Naive thymus-derived CD4-positive, alpha-beta T cell (primary cell): ENCODE measurements at regions not wholly inside any gene's neighbourhood (a gene's known extent, or its start where the extent isn't known, plus 50 kb on each side); places are given as distances from the start of the nearest gene placed in this dataset.

Experiments used
- ATAC-seq: fragments of 150-1000 bp; cut with Tn5 transposase; 2 replicates; pipeline ENCODE4 v1.10.0; 2021; ENCODE audit warnings: mild to moderate bottlenecking, moderate library complexity
- CTCF ChIA-PET: fragments of 350-600 bp; sonication (Branson Sonifier 250); formaldehyde crosslinking; loops from one replicate; lab custom pipeline; 2021; ENCODE audit warnings: antibody characterized with exemption; lab: Charles Lee
- POLR2A ChIA-PET: fragments of 350-600 bp; sonication (Branson Sonifier 250); formaldehyde crosslinking; loops from one replicate; lab custom pipeline; 2021; ENCODE audit warnings: antibody characterized with exemption, inconsistent platforms; lab: Charles Lee
- DNase-seq, 9 donors: peaks; one replicate each; pipeline versions ENCODE4 v3.0.0 to v3.0.0-alpha.2; 2020 to 2022; ENCODE audit warnings: mixed read lengths in 1 of 9
- H3K27ac ChIP-seq: one replicate; pipeline ENCODE4 v1.7.0; 2013; ENCODE audit warnings: mild to moderate bottlenecking, low read depth, low read length, moderate library complexity
- H3K27me3 ChIP-seq, 2 donors: one replicate each; pipeline ENCODE4 v1.7.0; 2013; ENCODE audit warnings: low read length in 2 of 2, mild to moderate bottlenecking in 2 of 2, moderate library complexity in 2 of 2; ENCODE audit not compliant: control insufficient read depth in 2 of 2, insufficient read depth in 2 of 2
- H3K36me3 ChIP-seq, 3 experiments: 1 replicate in 2 of 3; 2 replicates in 1 of 3; pipeline ENCODE4 v1.7.0; 2013; ENCODE audit warnings: low read length in 3 of 3, mild to moderate bottlenecking in 3 of 3, moderate library complexity in 1 of 3; ENCODE audit not compliant: insufficient read depth in 3 of 3, control insufficient read depth in 2 of 3
- H3K4me1 ChIP-seq, 2 donors: one replicate each; pipeline ENCODE4 v1.7.0; 2013; ENCODE audit warnings: low read length in 2 of 2, mild to moderate bottlenecking in 2 of 2, moderate library complexity in 1 of 2; ENCODE audit not compliant: control insufficient read depth in 2 of 2, insufficient read depth in 2 of 2
- H3K4me3 ChIP-seq: 2 replicates; pipeline ENCODE4 v1.7.0; 2013; ENCODE audit warnings: mild to moderate bottlenecking, low read length
- H3K9me3 ChIP-seq, 3 experiments: 1 replicate in 2 of 3; 2 replicates in 1 of 3; pipeline ENCODE4 v1.7.0; 2013; ENCODE audit warnings: low read length in 3 of 3; ENCODE audit not compliant: control insufficient read depth in 2 of 3
- H3K27ac Mint-ChIP-seq, 9 donors: one replicate each; pipeline ENCODE4 v1.8.0; 2020 to 2022; ENCODE audit warnings: mixed read lengths in 9 of 9, mild to moderate bottlenecking in 8 of 9, moderate library complexity in 5 of 9, inconsistent platforms in 2 of 9
- H3K27me3 Mint-ChIP-seq, 5 donors: one replicate each; pipeline ENCODE4 v1.8.0; 2021 to 2022; ENCODE audit warnings: mixed read lengths in 5 of 5, mild to moderate bottlenecking in 1 of 5
- H3K36me3 Mint-ChIP-seq, 5 donors: one replicate each; pipeline ENCODE4 v1.8.0; 2020 to 2022; ENCODE audit warnings: mixed read lengths in 5 of 5, mild to moderate bottlenecking in 3 of 5, inconsistent platforms in 1 of 5
- H3K4me1 Mint-ChIP-seq, 7 donors: one replicate each; pipeline ENCODE4 v1.8.0; 2020 to 2022; ENCODE audit warnings: mixed read lengths in 7 of 7, mild to moderate bottlenecking in 3 of 7, inconsistent platforms in 1 of 7
- H3K4me3 Mint-ChIP-seq, 10 donors: one replicate each; pipeline ENCODE4 v1.8.0; 2020 to 2022; ENCODE audit warnings: mild to moderate bottlenecking in 10 of 10, mixed read lengths in 10 of 10, moderate library complexity in 6 of 10, inconsistent platforms in 2 of 10
- H3K9me3 Mint-ChIP-seq, 11 donors: one replicate each; pipeline ENCODE4 v1.8.0; 2020 to 2022; ENCODE audit warnings: mixed read lengths in 11 of 11, mild to moderate bottlenecking in 4 of 11, inconsistent platforms in 1 of 11, moderate library complexity in 1 of 11
- intact Hi-C, 2 donors: fragments of 100-400 bp; cut with micrococcal nuclease; formaldehyde crosslinking; loops; one replicate each; pipeline ENCODE4 v1.15.1; 2023

DNA sequence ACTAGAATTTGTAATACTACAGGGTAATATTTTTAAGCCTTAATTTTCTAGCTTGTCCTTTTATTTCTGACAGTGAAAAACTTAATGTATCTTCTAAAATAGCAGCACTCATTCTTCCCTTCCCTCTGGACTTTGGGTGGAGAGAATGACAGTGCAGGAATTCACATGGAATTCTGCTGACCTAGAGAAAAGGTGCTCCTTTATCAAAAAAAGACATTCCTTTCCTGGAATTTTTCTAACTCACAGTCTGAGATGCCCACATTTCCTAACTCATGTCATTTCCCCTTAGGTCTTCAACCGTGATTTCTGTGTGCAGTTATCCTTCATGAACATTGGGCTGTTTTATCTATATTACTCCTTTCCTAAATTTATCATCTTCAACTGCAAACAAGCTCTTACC is 137.8 kb upstream of the PDGFD start:
- H3K4me1 ChIP-seq: no peaks in the 10 kb centered on the region
- POLR2A ChIA-PET: no interaction called here
- Mint-ChIP-seq H3K4me3 (no peak overlapping the region), H3K36me3 (no peaks in the 10 kb centered on the region), H3K4me1 (no peaks in the 10 kb centered on the region), H3K27me3 (peaks cover 0 to 8% (median 0%) of the 10 kb centered on the region in 5 donors), H3K9me3 (no peaks in the 10 kb centered on the region), H3K27ac (no peak overlapping the region)
- no peaks in the 10 kb centered on the region for H3K27me3 ChIP-seq
- CTCF ChIA-PET: no interaction called here
- intact Hi-C loops: no loop called here
- DNase-seq (no peak), ATAC-seq (no peak)
- H3K36me3 ChIP-seq: no peaks in the 10 kb centered on the region
- no peak overlapping the region for H3K4me3 ChIP-seq
- H3K27ac ChIP-seq: no peak overlapping the region
- H3K9me3 ChIP-seq: no peaks in the 10 kb centered on the region

DNA sequence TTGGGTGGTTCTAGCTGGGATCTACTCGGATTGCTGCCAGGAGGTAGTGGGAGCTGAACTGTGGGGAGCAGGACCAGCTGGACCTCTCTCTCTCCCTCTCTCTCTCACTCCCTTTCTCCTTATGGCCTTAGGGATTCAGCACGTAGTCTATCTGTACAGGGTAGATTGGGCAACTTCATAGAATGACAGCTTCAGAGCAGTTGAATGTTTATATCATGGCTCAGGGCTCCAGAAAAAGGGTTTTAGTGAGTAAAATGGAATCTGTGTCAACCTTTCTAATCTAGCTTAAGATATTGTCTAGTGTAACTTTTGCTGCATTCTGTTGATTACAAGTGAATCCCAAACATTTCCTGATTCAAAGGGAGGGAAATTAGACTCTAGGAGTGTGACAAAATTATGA is 127.7 kb upstream of the PDGFD start:
- Histone ChIP-seq H3K4me1 (no peaks in the 10 kb centered on the region), H3K36me3 (no peaks in the 10 kb centered on the region), H3K27me3 (no peaks in the 10 kb centered on the region), H3K4me3 (no peak overlapping the region), H3K9me3 (no peaks in the 10 kb centered on the region), H3K27ac (no peak overlapping the region)
- DNase-seq: no peak
- ChIA-PET CTCF (no interaction called here), POLR2A (no interaction called here)
- intact Hi-C loops: no loop called here
- no peaks in the 10 kb centered on the region for H3K4me1 Mint-ChIP-seq
- H3K4me3 Mint-ChIP-seq: no peak overlapping the region
- no peaks in the 10 kb centered on the region for H3K36me3 Mint-ChIP-seq
- peaks cover 0 to 3% (median 0%) of the 10 kb centered on the region in 11 donors for H3K9me3 Mint-ChIP-seq
- no peak for ATAC-seq
- no peak overlapping the region for H3K27ac Mint-ChIP-seq
- H3K27me3 Mint-ChIP-seq: peaks cover 0 to 7% (median 0%) of the 10 kb centered on the region in 5 donors

DNA sequence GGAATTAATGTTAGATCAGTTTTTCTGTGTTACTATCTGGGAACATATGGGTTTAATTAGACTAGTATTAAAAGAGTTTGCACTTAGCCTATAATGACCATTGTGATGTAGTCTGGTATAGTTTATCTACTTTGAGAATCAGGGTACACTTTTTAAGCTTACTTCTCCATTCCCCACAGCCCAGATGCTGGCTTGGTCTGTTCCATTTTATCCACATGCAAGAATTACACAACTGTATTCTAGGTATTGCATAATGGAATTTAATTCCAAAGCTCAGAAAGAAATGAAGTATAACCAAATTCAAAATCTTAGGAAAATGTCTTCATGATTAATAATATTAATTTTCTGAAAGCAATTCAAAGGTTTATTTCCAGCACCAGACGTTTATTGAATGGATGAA is 122.2 kb upstream of the PDGFD start:
- POLR2A ChIA-PET: no interaction called here
- Histone ChIP-seq H3K4me3 (no peak overlapping the region), H3K27me3 (no peaks in the 10 kb centered on the region), H3K9me3 (no peaks in the 10 kb centered on the region), H3K4me1 (no peaks in the 10 kb centered on the region), H3K36me3 (no peaks in the 10 kb centered on the region), H3K27ac (no peak overlapping the region)
- no peak for DNase-seq
- CTCF ChIA-PET: interaction anchor here (0.8 kb wide), 1 partner anchor 28 kb away, joined by 3 read pairs; no protein-coding TSS in a partner anchor
- Mint-ChIP-seq H3K9me3 (peaks cover 0 to 4% (median 0%) of the 10 kb centered on the region in 11 donors), H3K4me1 (no peaks in the 10 kb centered on the region), H3K27ac (no peak overlapping the region), H3K36me3 (no peaks in the 10 kb centered on the region), H3K4me3 (no peak overlapping the region), H3K27me3 (peaks cover 0 to 11% (median 4%) of the 10 kb centered on the region in 5 donors)
- ATAC-seq: no peak
- intact Hi-C loops: no loop called here

DNA sequence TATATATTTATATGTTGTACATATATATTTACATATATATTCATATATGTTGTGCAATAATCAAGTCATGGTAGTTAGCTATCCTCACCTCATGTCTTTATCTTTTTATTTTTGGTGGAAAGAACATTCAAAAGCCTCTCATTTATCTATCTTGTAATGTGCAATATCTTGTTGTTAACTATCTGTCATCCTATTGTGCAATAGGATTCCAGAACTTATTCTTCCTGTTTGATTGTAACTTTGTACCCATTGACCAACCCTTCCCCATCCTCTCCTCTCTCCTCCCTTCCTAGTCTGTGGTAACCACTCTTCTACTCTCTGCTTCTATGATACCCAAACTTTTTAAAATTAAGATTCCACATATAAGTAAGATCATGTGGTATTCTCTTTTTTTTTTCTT is 115.6 kb upstream of the PDGFD start:
- Mint-ChIP-seq H3K4me3 (no peak overlapping the region), H3K27ac (no peak overlapping the region), H3K4me1 (no peaks in the 10 kb centered on the region), H3K27me3 (no peaks in the 10 kb centered on the region), H3K36me3 (no peaks in the 10 kb centered on the region), H3K9me3 (peaks cover 0 to 7% (median 0%) of the 10 kb centered on the region in 11 donors)
- ATAC-seq (no peak), DNase-seq (no peak)
- no peak overlapping the region for H3K27ac ChIP-seq
- H3K9me3 ChIP-seq: no peaks in the 10 kb centered on the region
- H3K4me3 ChIP-seq: no peak overlapping the region
- H3K4me1 ChIP-seq: no peaks in the 10 kb centered on the region
- intact Hi-C loops: no loop called here
- no peaks in the 10 kb centered on the region for H3K36me3 ChIP-seq
- ChIA-PET POLR2A (no interaction called here), CTCF (no interaction called here)
- H3K27me3 ChIP-seq: no peaks in the 10 kb centered on the region

DNA sequence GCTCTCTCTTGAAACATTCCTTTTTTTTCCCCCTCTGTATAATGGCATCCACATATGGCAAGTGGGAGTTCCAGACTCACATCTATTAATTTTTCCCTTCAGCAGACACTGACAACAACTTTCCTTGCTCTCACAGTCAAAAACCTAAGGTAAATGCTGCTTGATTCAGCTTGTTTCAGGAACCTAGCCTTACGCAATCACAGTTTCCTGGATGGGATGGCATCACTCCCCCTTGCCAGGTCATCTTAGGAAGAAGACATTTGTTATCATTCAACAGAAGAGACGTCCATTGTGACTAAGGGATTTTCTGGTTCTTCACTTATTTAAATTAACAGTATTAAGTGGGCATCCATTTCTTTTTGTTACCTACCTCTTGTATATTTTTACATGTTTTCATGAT is 112.0 kb upstream of the PDGFD start:
- no peak overlapping the region for H3K27ac Mint-ChIP-seq
- no peaks in the 10 kb centered on the region for H3K36me3 ChIP-seq
- intact Hi-C loops: no loop called here

DNA sequence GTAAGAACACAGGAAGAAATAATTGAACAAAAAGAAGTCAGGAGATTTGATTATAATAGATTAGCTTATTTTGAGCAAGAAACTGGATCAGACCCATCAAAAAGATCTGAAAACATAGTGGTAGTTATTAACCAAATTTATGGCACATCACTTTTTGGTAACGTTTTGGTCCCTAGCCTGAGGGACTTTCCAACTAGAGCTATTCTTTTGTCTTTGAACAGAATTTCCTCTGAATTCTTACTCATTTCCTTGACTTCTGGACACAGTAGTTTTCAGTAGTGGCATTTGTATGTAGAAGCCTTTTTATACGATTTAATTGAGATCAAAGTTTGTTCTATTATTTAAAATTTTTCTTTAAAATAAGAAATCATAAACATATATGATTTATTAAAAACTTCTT is 96.5 kb upstream of the PDGFD start:
- peaks cover 0 to 5% (median 0%) of the 10 kb centered on the region in 11 donors for H3K9me3 Mint-ChIP-seq
- H3K4me1 ChIP-seq: no peaks in the 10 kb centered on the region
- no peak overlapping the region for H3K27ac ChIP-seq
- H3K27me3 Mint-ChIP-seq: peaks cover 0 to 4% (median 0%) of the 10 kb centered on the region in 5 donors
- no peak overlapping the region for H3K4me3 ChIP-seq
- no peaks in the 10 kb centered on the region for H3K36me3 ChIP-seq
- H3K36me3 Mint-ChIP-seq: no peaks in the 10 kb centered on the region
- intact Hi-C loops: no loop called here
- ATAC-seq (no peak), DNase-seq (no peak)
- H3K4me1 Mint-ChIP-seq: no peaks in the 10 kb centered on the region
- ChIA-PET POLR2A (no interaction called here), CTCF (no interaction called here)
- no peaks in the 10 kb centered on the region for H3K27me3 ChIP-seq
- no peak overlapping the region for H3K27ac Mint-ChIP-seq
- H3K9me3 ChIP-seq: no peaks in the 10 kb centered on the region
- H3K4me3 Mint-ChIP-seq: no peak overlapping the region

More for the DNA sequence above, 112.0 kb upstream of the PDGFD start:
- no peaks in the 10 kb centered on the region for H3K36me3 Mint-ChIP-seq
- no peak overlapping the region for H3K4me3 ChIP-seq
- ATAC-seq (no peak), DNase-seq (no peak)
- no peaks in the 10 kb centered on the region for H3K4me1 Mint-ChIP-seq
- H3K9me3 Mint-ChIP-seq: peaks cover 0 to 7% (median 0%) of the 10 kb centered on the region in 11 donors
- ChIA-PET CTCF (no interaction called here), POLR2A (no interaction called here)
- no peaks in the 10 kb centered on the region for H3K27me3 Mint-ChIP-seq
- no peaks in the 10 kb centered on the region for H3K4me1 ChIP-seq
- H3K9me3 ChIP-seq: no peaks in the 10 kb centered on the region
- no peak overlapping the region for H3K27ac ChIP-seq
- H3K27me3 ChIP-seq: no peaks in the 10 kb centered on the region
- no peak overlapping the region for H3K4me3 Mint-ChIP-seq

DNA sequence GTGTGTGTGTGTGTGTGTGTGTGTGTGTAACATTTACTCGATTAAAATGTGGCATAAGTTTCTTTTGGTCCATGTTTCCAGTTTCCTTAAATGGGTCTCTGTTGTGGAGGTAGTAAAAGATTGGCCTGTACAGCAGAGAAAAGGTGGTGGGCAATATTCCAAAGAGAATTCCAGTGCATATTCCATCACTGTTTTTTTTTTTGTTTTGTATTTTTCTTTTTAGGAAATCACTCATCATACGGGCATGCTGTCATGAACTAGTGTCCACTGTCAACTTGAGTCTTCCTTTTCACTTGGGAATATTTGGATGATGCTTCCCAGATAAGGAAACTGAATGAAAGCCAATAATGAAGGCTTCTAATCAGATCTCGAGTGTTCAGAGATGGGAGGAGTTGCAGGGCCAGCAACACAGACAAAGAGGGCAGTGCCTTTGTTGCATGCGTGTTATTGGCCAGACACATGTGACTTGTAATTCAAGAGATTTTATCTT is 95.2 kb upstream of the PDGFD start:
- no peak for ATAC-seq
- H3K9me3 Mint-ChIP-seq: peaks cover 0 to 4% (median 0%) of the 10 kb centered on the region in 11 donors

More for the DNA sequence above, 95.2 kb upstream of the PDGFD start:
- no peaks in the 10 kb centered on the region for H3K36me3 Mint-ChIP-seq
- H3K4me3 ChIP-seq: no peak overlapping the region
- H3K27me3 ChIP-seq: no peaks in the 10 kb centered on the region
- H3K9me3 ChIP-seq: no peaks in the 10 kb centered on the region
- no peak overlapping the region for H3K27ac Mint-ChIP-seq
- no peaks in the 10 kb centered on the region for H3K36me3 ChIP-seq
- intact Hi-C loops: loop anchor here in 1 of 2 donors (10.0 kb wide), 1 partner anchor 1606 kb away; no protein-coding TSS in a partner anchor
- POLR2A ChIA-PET: no interaction called here
- no peak overlapping the region for H3K4me3 Mint-ChIP-seq
- H3K27me3 Mint-ChIP-seq: no peaks in the 10 kb centered on the region
- no peak overlapping the region for H3K27ac ChIP-seq
- no peaks in the 10 kb centered on the region for H3K4me1 ChIP-seq
- no peak for DNase-seq
- no peaks in the 10 kb centered on the region for H3K4me1 Mint-ChIP-seq
- CTCF ChIA-PET: no interaction called here
